WTC11 (cell line): ENCODE measurements at regions not wholly inside any gene's neighbourhood (a gene's known extent, or its start where the extent isn't known, plus 50 kb on each side); places are given as distances from the start of the nearest gene placed in this dataset.

Experiments used
- RELA ChIP-seq: sonication (generic); formaldehyde crosslinking; IDR thresholded peaks from 2 replicates; pipeline ENCODE4 v1.8.1; 2022; ENCODE audit warnings: missing genetic modification reagents, mild to moderate bottlenecking, borderline replicate concordance
- TF ChIP-seq, protein P1 (sequence below): fragments of 200-600 bp; IDR thresholded peaks from 2 replicates; pipeline ENCODE4 v1.8.0; 2022; ENCODE audit warnings: antibody characterized with exemption
- TF ChIP-seq, protein P2 (sequence below): sonication (generic); formaldehyde crosslinking; IDR thresholded peaks from 2 replicates; pipeline ENCODE4 v1.8.1; 2022; ENCODE audit warnings: low read depth, mild to moderate bottlenecking, moderate library complexity, missing genetic modification reagents, borderline replicate concordance

DNA sequence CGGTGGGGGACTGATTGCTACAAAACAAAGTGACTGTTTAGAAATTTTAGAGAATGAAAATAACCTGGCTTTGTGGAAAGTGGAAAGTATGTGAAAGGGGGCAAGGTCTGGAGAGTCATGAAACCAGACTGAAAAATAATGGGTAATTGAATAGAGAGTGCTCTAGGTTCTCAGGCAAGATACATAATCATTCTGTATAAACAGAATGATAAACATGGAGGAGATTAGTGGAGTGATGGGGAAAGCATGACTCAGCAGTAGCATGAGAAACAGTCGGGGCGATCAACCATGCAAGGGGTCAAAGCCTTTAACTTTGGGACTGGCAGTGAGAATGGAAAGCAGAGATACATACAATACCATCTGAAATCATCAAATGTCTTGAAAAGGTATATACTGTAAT is 332.5 kb downstream of the CCER1 start:
- TF ChIP-seq, protein P1, sequence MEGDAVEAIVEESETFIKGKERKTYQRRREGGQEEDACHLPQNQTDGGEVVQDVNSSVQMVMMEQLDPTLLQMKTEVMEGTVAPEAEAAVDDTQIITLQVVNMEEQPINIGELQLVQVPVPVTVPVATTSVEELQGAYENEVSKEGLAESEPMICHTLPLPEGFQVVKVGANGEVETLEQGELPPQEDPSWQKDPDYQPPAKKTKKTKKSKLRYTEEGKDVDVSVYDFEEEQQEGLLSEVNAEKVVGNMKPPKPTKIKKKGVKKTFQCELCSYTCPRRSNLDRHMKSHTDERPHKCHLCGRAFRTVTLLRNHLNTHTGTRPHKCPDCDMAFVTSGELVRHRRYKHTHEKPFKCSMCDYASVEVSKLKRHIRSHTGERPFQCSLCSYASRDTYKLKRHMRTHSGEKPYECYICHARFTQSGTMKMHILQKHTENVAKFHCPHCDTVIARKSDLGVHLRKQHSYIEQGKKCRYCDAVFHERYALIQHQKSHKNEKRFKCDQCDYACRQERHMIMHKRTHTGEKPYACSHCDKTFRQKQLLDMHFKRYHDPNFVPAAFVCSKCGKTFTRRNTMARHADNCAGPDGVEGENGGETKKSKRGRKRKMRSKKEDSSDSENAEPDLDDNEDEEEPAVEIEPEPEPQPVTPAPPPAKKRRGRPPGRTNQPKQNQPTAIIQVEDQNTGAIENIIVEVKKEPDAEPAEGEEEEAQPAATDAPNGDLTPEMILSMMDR, result no peak
- no peak for TF ChIP-seq RELA
- TF ChIP-seq, protein P2, sequence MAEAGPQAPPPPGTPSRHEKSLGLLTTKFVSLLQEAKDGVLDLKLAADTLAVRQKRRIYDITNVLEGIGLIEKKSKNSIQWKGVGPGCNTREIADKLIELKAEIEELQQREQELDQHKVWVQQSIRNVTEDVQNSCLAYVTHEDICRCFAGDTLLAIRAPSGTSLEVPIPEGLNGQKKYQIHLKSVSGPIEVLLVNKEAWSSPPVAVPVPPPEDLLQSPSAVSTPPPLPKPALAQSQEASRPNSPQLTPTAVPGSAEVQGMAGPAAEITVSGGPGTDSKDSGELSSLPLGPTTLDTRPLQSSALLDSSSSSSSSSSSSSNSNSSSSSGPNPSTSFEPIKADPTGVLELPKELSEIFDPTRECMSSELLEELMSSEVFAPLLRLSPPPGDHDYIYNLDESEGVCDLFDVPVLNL (CRISPR knock-in tag), result no peak
